OCI-LY1 (cell line): ENCODE measurements at regions not wholly inside any gene's neighbourhood (a gene's known extent, or its start where the extent isn't known, plus 50 kb on each side); places are given as distances from the start of the nearest gene placed in this dataset.

Experiments used
- EZH2 ChIP-seq: fragments of 200-600 bp; sonication (generic), shearing (Covaris generic); IDR thresholded peaks from 2 replicates; pipeline ENCODE4 v1.8.0; 2017; ENCODE audit warnings: borderline replicate concordance, mixed run types, mild to moderate bottlenecking, antibody characterized with exemption, low read length, moderate library complexity, mixed read lengths
- TF ChIP-seq, protein P1 (sequence below): fragments of 200-600 bp; sonication (generic), shearing (Covaris generic); IDR thresholded peaks from 2 replicates; pipeline ENCODE4 v1.5.1; 2017; ENCODE audit warnings: mild to moderate bottlenecking, antibody characterized with exemption, low read length, moderate library complexity, mixed read lengths

DNA sequence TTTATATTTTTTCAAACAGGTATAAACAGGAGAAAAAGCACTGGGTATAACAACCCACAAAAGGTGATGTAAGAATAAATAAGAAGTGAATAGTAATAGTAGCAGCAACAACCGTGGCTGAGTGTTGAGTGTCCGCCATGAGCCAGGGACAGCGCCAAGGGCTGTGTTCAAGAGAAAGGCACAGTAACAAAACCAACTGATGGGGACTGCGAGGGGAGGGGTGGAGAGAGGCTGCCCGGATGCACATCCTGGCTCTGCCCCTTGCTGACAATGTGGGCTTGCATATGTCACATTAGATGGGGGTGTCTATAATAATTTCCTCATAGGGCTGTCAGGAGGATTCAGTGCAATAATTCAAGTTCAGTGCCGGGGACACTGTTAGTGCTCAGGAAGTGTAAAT lies 912.4 kb downstream of the VRK1 start:
- TF ChIP-seq, protein P1, sequence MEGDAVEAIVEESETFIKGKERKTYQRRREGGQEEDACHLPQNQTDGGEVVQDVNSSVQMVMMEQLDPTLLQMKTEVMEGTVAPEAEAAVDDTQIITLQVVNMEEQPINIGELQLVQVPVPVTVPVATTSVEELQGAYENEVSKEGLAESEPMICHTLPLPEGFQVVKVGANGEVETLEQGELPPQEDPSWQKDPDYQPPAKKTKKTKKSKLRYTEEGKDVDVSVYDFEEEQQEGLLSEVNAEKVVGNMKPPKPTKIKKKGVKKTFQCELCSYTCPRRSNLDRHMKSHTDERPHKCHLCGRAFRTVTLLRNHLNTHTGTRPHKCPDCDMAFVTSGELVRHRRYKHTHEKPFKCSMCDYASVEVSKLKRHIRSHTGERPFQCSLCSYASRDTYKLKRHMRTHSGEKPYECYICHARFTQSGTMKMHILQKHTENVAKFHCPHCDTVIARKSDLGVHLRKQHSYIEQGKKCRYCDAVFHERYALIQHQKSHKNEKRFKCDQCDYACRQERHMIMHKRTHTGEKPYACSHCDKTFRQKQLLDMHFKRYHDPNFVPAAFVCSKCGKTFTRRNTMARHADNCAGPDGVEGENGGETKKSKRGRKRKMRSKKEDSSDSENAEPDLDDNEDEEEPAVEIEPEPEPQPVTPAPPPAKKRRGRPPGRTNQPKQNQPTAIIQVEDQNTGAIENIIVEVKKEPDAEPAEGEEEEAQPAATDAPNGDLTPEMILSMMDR: no peak
- no peak for TF ChIP-seq EZH2
